Activated CD4-positive, alpha-beta T cell treated with anti-CD3 and anti-CD28 coated beads, Interleukin-2, Interleukin-4, amounts not matched to agents 100 ng/mL and 50 ng/mL, durations not matched to agents 16 hours and 8 hours (primary cell): ENCODE measurements at regions not wholly inside any gene's neighbourhood (a gene's known extent, or its start where the extent isn't known, plus 50 kb on each side); places are given as distances from the start of the nearest gene placed in this dataset.
"Not testable (repeated sequence)": the region's sequence is repeated elsewhere in the genome, so short reads cannot be mapped to it uniquely, and the experiment has no call there.

Experiments used
- DNase-seq: peaks from one replicate; pipeline ENCODE4 v3.0.0-alpha.2; 2020; ENCODE audit warnings: low spot score

DNA sequence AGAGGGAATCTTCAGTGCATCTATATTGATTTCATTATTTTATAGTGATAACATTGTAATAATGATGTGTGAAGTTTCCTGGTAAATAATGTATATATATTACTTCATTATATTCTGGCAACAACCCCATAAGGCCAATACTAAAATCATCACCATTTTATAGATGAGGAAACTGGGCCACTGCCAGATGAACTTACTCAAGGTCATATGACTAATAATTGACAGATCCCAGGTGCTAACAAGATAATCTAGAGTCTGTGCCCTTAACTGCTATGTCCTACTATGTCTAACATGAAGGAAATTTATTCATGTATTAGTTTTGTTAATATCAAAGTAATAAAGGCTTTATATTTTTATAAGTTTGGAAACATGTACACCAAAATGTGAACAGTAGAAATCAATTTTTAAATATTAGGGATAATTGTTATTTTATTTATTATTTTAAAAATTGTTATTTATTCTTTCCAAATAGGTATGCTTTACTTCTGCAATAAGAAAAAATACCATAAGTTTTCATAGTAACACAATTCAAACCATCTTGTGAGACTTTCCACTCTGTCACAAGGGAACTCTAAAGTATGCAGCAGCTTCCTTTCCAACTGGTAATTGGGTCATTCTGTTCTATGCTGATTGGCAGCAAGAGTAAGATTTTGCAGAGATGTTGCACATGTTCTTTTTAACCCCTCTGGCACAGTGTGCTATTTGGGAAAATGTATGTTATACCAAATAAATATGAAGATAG, 90.8 kb upstream of the CMC1 start:
- no peak for DNase-seq

DNA sequence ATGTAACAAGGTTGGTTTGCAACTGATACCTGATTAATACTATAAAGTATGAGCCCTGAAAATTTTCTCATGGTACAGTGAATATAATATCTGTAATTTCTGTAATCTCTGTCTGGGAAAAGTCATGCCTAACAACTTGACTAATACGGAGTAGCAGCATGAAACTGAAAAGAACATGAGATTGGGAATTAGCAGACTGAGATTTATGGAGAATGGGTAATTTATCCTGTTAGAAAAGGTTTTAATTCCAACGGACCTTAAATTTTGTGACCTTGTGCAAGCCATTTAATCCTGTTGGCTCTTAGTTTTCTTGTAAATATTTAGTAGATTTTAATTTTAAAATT, 90.2 kb upstream of the CMC1 start:
- DNase-seq: no peak

DNA sequence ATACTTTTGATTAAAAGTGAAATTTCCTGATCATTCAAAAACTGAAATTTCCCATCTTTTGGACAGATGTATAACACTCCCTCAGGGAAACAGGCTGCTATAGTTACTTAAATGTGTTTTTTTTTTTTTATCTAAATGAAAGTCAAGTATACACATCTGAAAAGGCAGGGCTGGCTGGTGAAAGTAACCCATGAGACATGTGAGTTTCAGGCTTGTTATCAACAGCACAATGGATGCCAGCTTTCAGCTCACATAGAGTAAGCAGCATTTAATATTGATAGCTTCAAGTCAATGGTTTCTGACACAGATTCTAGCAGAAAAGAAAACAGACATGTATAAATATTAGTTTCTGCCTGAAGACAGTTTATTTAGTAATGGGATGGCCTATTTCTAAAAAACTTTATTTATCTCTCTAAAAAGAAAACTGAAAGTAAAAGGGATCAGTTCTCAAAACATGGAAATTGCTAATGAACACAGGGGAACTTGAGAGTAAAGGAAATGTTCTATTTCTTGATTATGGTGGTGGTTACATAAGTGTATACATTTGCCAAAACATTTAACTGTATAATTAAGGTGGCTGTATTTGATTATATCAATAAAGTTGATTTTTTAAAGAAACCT, 89.7 kb upstream of the CMC1 start:
- DNase-seq: no peak

DNA sequence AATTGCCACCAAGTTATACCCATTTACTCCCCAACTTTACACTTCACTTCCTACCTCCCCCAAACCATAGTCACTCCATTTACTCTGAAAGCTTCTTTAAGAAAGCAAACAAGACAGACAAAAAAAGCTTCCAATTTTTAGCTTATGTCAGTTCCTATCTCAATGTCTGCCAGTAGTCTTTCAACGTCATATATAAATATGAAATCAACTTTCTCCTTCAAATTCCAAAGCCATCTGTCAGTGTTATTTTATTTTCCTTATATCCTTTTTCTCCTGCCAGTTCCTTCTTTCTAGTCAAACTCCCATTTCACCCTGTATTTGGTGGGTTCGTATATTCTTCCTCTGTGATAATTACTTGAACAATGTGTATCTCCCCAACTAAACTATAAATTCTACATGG, 85.8 kb upstream of the CMC1 start:
- DNase-seq: no peak

DNA sequence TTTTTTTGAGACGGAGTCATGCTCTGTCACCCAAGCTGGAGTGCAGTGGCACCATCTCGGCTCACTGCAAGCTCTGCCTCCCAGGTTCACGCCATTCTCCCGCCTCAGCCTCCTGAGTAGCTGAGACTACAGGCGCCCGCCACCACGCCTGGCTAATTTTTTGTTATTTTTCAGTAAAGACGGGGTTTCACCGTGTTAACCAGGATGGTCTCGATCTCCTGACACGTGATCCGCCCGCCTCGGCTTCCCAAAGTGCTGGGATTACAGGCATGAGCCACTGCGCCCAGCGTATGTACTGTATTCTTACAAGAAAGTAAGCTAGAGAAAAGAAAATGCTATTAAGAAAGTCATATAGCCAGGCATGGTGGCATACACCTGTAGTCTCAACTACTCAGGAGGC, 84.8 kb upstream of the CMC1 start:
- DNase-seq: not testable (repeated sequence)

DNA sequence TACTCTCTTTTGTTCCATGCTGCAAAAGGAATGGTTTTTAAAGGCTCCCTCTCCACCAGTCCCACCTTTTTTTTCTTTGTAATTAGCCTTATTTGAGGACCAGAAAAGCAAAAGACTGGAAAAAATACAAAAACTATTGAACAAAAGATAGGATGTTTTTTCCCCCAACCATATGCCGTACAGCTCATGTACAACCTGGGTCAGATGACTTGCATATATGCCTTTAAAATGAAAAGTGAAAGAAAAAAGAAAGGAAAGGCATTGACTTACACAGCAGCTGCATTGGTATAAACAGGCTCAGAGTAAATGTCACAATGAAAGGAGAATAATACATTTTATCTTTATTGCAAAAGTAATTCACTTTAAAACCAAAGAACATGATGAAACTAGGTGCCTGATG, 69.5 kb upstream of the CMC1 start:
- no peak for DNase-seq

DNA sequence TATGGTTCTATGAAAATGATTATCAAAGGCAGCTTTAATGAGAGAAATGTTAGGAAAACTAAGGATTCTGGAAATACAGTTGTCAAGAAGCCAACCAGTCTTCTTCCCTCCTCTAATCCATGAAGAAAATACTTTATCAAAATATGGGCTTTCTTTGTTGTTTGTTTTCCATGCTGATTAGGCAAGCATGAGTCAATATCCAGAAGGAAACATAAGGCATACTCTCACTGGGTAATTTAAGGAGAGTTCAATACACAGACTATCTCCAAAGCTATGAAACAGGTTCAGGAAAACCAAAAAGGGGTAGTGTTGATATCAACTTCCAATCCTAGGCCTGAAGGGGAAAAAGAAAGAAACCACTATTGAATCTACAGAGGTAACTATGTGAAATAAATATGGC, 68.7 kb upstream of the CMC1 start:
- DNase-seq: no peak

DNA sequence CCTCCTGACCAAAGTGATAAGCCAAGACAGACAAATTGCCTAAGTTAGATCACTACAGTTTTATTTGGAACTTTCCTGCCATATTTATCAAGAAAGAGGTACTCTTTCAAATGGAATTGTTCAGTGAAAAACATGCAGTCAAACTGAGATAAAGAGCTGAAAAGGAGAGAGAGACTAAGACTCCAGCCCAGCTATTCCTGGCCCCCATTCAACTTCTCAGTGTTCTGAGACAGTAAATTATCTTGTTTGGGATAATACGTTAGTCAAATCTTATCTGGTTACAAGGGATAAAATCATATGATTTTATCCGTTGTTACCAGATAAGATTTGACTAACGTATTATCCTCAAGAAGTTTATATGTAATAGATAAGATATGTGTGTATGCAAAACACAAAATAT, 67.6 kb upstream of the CMC1 start:
- no peak for DNase-seq

DNA sequence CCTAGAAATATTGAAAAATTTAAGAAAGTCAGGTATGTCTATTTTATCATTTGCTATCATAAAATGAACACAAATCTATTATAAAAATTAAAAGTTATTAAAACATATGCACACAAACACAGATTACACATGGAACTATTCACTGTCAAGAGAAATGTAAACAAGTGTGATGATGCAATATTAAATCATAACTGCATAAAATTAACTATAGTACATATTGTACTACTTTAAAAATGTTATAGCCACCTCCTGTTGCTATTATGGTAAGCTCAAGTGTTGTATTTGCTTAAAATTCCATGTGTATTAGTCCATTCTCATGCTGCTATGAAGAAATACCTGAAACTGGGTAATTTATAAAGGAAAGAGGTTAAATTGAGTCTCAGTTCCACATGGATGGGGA, 54.7 kb upstream of the CMC1 start:
- no peak for DNase-seq

DNA sequence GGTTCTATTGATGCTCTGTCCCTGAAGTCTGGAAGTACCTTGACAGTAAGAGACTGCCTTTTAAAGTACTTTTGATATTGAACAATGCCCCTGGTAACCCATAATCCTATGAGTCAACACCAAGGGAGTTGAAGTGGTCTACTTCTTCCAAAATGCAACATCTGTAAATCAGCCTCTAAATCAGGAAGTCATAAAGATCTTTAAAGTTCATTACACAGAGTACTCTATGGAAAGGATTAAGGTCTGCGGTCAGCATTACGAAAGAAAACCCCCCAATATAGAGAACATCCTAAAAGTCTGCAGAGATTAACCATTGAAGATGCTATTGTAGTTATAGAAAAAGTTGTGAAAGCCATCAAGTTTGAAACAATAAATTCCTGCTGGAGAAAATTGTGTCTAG, 52.7 kb upstream of the CMC1 start:
- no peak for DNase-seq

DNA sequence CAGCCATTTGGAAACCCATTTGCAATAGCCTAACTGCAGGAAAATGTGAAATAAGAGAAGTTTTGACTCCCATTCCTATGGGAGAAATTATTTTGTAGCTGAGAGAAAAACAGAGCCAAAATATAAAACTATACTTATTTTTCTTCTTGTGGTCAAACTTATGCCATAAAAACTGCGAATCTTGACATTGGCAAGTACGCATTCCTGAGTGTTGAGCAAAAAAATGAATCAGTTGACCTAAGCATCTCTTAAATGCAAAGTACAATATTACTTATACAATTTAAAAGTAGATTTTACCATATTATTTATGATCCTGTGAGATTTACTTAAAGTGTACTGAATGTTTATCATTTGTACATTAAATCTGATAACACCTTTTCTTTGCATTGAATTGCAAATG, 50.1 kb upstream of the CMC1 start:
- no peak for DNase-seq
